HepG2 (cell line): ENCODE measurements at regions not wholly inside any gene's neighbourhood (a gene's known extent, or its start where the extent isn't known, plus 50 kb on each side); places are given as distances from the start of the nearest gene placed in this dataset.

ENCODE experiments used
- ATAC-seq: fragments of 200-7000 bp; cut with Tn5 transposase; 3 replicates; pipeline ENCODE4 v1.9.1; 2020; ENCODE audit warnings: mild to moderate bottlenecking, moderate library complexity
- BruUV-seq: library from RNA; stranded (reverse); fragments of 400-500 nt; replicated peaks from 2 replicates; lab custom pipeline; 2021; lab: Mats Ljungman, UMichigan
- CTCF ChIA-PET: fragments of 300-600 bp; formaldehyde crosslinking; extraction: SDS; loops from one replicate; lab custom pipeline; 2021; ENCODE audit warnings: low total read pairs, inconsistent platforms, low intra/inter-chr PET ratio; lab: Yijun Ruan, JAX
- POLR2A ChIA-PET: fragments of 350-600 bp; sonication (Branson Sonifier 250); formaldehyde crosslinking; loops from one replicate; lab custom pipeline; 2020; ENCODE audit warnings: antibody characterized with exemption, inconsistent platforms; lab: Yijun Ruan, JAX
- DNase-seq: peaks from one replicate; pipeline ENCODE4 v3.0.0-alpha.2; 2015; ENCODE audit warnings: low spot score
- FAIRE-seq: peaks from 3 replicates; lab custom pipeline; 2011; peaks lifted over from hg19 to GRCh38; lab: Jason Lieb, UNC
- H2AFZ ChIP-seq: one replicate; pipeline ENCODE4 v1.6.1; 2011; ENCODE audit warnings: low read length, inconsistent platforms
- H3K27ac ChIP-seq: fragments of 300-600 bp; 3 replicates; pipeline ENCODE4 v1.8.0; 2011; ENCODE audit warnings: mixed run types, mild to moderate bottlenecking, mixed read lengths, low read length, inconsistent platforms; ENCODE audit not compliant: insufficient read depth; ENCODE audit errors: extremely low read length
- H3K27me3 ChIP-seq, 2 experiments: fragments of 200-600 bp in 1 of 2; 2 replicates in 1 of 2; 3 replicates in 1 of 2; pipeline versions ENCODE4 v1.6.0 to v1.8.0; 2011; ENCODE audit warnings: low read length in 2 of 2, mild to moderate bottlenecking in 2 of 2, moderate library complexity in 2 of 2, inconsistent platforms in 1 of 2; ENCODE audit not compliant: insufficient read depth in 2 of 2, control insufficient read depth in 1 of 2
- H3K36me3 ChIP-seq, 2 experiments: fragments of 200-600 bp in 1 of 2; replicated peaks in 1 of 2; 2 replicates in 1 of 2; 3 replicates in 1 of 2; pipeline versions ENCODE4 v1.5.1 to v1.8.0; 2011; ENCODE audit warnings: low read length in 2 of 2, inconsistent platforms in 1 of 2; ENCODE audit not compliant: insufficient read depth in 2 of 2, control insufficient read depth in 1 of 2
- H3K4me1 ChIP-seq: 2 replicates; pipeline ENCODE4 v1.5.1; 2012; ENCODE audit warnings: low read length, inconsistent platforms; ENCODE audit not compliant: insufficient read depth
- H3K4me2 ChIP-seq: 2 replicates; pipeline ENCODE4 v1.6.0; 2011; ENCODE audit warnings: low read depth, low read length, inconsistent platforms
- H3K4me3 ChIP-seq, 3 experiments: fragments of 200-600 bp in 1 of 3; sonication (generic), shearing (Covaris generic) in 1 of 3; replicated peaks in 1 of 3; 2 replicates each; pipeline ENCODE4 v1.5.1; 2011 to 2016; ENCODE audit warnings: low read length in 3 of 3, inconsistent platforms in 2 of 3, low read depth in 2 of 3, mild to moderate bottlenecking in 2 of 3, control low read depth in 1 of 3, mixed read lengths in 1 of 3; ENCODE audit not compliant: insufficient read depth in 1 of 3
- H3K79me2 ChIP-seq: one replicate; pipeline ENCODE4 v1.6.1; 2011; ENCODE audit warnings: low read length, inconsistent platforms; ENCODE audit not compliant: insufficient read depth
- H3K9ac ChIP-seq: 2 replicates; pipeline ENCODE4 v1.6.0; 2011; ENCODE audit warnings: mild to moderate bottlenecking, low read depth, low read length, inconsistent platforms; ENCODE audit not compliant: insufficient read depth
- H3K9me3 ChIP-seq: 2 replicates; pipeline ENCODE4 v1.5.1; 2012; ENCODE audit warnings: mild to moderate bottlenecking, low read length
- H4K20me1 ChIP-seq: 2 replicates; pipeline ENCODE4 v1.6.0; 2011; ENCODE audit warnings: inconsistent platforms, mild to moderate bottlenecking, low read length, moderate library complexity; ENCODE audit not compliant: insufficient read depth
- HIVEP1 ChIP-seq: sonication (generic); formaldehyde crosslinking; IDR thresholded peaks from 2 replicates; pipeline ENCODE4 v1.4.0; 2020; ENCODE audit warnings: mild to moderate bottlenecking, missing genetic modification reagents
- HNF4A ChIP-seq: sonication (generic); formaldehyde crosslinking; IDR thresholded peaks from 2 replicates; pipeline ENCODE4 v1.4.0; 2020; ENCODE audit warnings: missing genetic modification reagents
- HNRNPLL ChIP-seq: fragments of 200-400 bp; formaldehyde crosslinking; IDR thresholded peaks from 2 replicates; pipeline ENCODE4 v1.6.1; 2017; ENCODE audit warnings: mild to moderate bottlenecking, low read depth, low read length; ENCODE audit not compliant: poor library complexity, severe bottlenecking
- IRF2 ChIP-seq: IDR thresholded peaks from 2 replicates; pipeline ENCODE4 v1.6.1; 2018; ENCODE audit warnings: missing genetic modification reagents, missing compliant biosample characterization
- KDM2A ChIP-seq: sonication (generic); formaldehyde crosslinking; IDR thresholded peaks from 2 replicates; pipeline ENCODE4 v1.4.0; 2020; ENCODE audit warnings: low read depth, missing genetic modification reagents, borderline replicate concordance
- MAFF ChIP-seq: IDR thresholded peaks from 2 replicates; pipeline ENCODE4 v1.6.1; 2011; ENCODE audit warnings: low read depth, low read length, improper control_type of control experiment
- MAFK ChIP-seq, 2 experiments: IDR thresholded peaks in 1 of 2; conservative IDR thresholded peaks in 1 of 2; 2 replicates each; pipeline ENCODE4 v1.6.1; 2011; ENCODE audit warnings: improper control_type of control experiment in 2 of 2, low read length in 2 of 2
- MAZ ChIP-seq, 2 experiments: sonication (generic) in 1 of 2; formaldehyde crosslinking in 1 of 2; IDR thresholded peaks; 2 replicates each; pipeline versions ENCODE4 v1.5.0 to v1.6.1; 2012 to 2020; ENCODE audit warnings: low read depth in 2 of 2, mild to moderate bottlenecking in 2 of 2, borderline replicate concordance in 1 of 2, improper control_type of control experiment in 1 of 2, low read length in 1 of 2, missing genetic modification reagents in 1 of 2, moderate library complexity in 1 of 2
- PPARG ChIP-seq: conservative IDR thresholded peaks from 2 replicates; pipeline ENCODE4 v1.6.1; 2016; ENCODE audit warnings: missing biosample characterization, missing genetic modification reagents
- RCOR2 ChIP-seq: IDR thresholded peaks from 2 replicates; pipeline ENCODE4 v1.6.1; 2016; ENCODE audit warnings: missing biosample characterization, missing genetic modification reagents
- TBL1XR1 ChIP-seq: fragments of 150-350 bp; IDR thresholded peaks from 2 replicates; pipeline ENCODE4 v1.6.1; 2014; ENCODE audit warnings: borderline replicate concordance, low read length; ENCODE audit not compliant: partially characterized antibody
- TCF7 ChIP-seq: sonication (generic); IDR thresholded peaks from 2 replicates; pipeline ENCODE4 v1.6.1; 2016; ENCODE audit warnings: antibody characterized with exemption, low read depth
- ZNF33B ChIP-seq: sonication (generic); formaldehyde crosslinking; IDR thresholded peaks from 2 replicates; pipeline ENCODE4 v1.5.1; 2020; ENCODE audit warnings: mild to moderate bottlenecking, missing genetic modification reagents
- ZNF431 ChIP-seq: sonication (generic); formaldehyde crosslinking; IDR thresholded peaks from 2 replicates; pipeline ENCODE4 v1.9.0; 2022; ENCODE audit warnings: missing genetic modification reagents, low read depth, mild to moderate bottlenecking, borderline replicate concordance
- ZNF451 ChIP-seq: sonication (generic); formaldehyde crosslinking; IDR thresholded peaks from 2 replicates; pipeline ENCODE4 v1.5.0; 2020; ENCODE audit warnings: mild to moderate bottlenecking, missing genetic modification reagents
- ZNF546 ChIP-seq: sonication (generic); formaldehyde crosslinking; conservative IDR thresholded peaks from 2 replicates; pipeline ENCODE4 v1.8.1; 2023; ENCODE audit warnings: mild to moderate bottlenecking, missing genetic modification reagents
- ZNF720 ChIP-seq: sonication (generic); formaldehyde crosslinking; IDR thresholded peaks from 2 replicates; pipeline ENCODE4 v1.4.0; 2020; ENCODE audit warnings: missing genetic modification reagents
- in situ Hi-C: cut with HindIII; loops from 2 replicates; pipeline ENCODE4 v1.10.0; 2017; ENCODE audit warnings: low pct_unique_long_range_greater_than_20kb; ENCODE audit not compliant: extremely low pct_ligation_motif_present
- intact Hi-C: fragments of 100-400 bp; cut with micrococcal nuclease; formaldehyde crosslinking; loops from one replicate; pipeline ENCODE4 v1.10.0; 2022; ENCODE audit not compliant: unreplicated experiment
- TF ChIP-seq, protein P1 (sequence below): sonication (generic); formaldehyde crosslinking; IDR thresholded peaks from 2 replicates; pipeline ENCODE4 v1.4.0; 2020; ENCODE audit warnings: missing genetic modification reagents, mild to moderate bottlenecking, borderline replicate concordance
- TF ChIP-seq, protein P2 (sequence below): sonication (generic); formaldehyde crosslinking; IDR thresholded peaks from 2 replicates; pipeline ENCODE4 v1.4.0; 2020; ENCODE audit warnings: missing genetic modification reagents
- TF ChIP-seq, protein P3 (sequence below): sonication (generic); formaldehyde crosslinking; IDR thresholded peaks from 2 replicates; pipeline ENCODE4 v1.5.0; 2020; ENCODE audit warnings: missing genetic modification reagents

DNA sequence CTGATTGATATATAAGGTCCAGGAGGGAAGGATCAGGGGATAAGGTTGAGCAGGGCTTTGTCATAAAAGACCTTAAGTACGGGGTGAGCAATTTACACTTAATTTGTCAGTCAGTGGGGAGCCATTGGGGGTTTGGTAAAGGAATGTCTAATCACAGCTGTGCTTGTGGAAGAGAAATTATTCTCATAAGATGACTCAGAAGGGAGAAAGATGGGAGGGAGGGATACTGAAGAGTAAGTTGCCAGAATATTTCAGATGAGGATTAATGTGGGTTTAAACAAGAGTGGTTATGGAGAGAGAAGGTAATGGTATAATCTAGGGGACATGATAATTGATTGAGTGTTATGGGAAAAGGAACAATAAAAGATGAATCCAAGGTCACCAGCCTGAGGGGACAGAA, 500.1 kb upstream of the CCDC196 start (continued):
- TF ChIP-seq ZNF33B (no peak), ZNF720 (CRISPR knock-in tag) (no peak), PPARG (CRISPR knock-in tag) (no peak), IRF2 (CRISPR knock-in tag) (no peak), ZNF431 (no peak)

DNA sequence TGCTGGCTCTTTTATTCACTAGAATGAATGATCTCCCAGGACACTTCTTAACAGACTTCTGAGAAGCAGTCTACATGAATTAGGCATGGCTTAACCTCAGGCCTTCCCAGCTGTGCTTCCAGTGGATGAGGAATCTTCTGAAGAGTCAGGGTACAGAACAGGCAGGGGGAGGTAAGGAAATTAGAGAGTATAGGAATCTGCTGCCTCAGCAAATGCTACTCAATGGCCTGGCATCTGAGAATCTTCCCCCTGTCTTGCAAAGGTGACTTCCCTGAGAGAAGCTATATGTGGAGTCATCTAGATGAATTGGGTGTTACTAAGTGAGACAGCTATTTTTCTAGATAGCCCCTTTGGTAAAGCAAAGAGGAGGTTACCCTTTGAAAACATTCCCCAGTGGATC, 496.2 kb upstream of the CCDC196 start:
- no peak overlapping the region for H3K27ac ChIP-seq
- no peaks in the 10 kb centered on the region for H3K4me1 ChIP-seq
- no peak for DNase-seq
- intact Hi-C loops = no loop called here
- TF ChIP-seq RCOR2 (no peak), ZNF546 (CRISPR knock-in tag) (no peak), ZNF451 (CRISPR knock-in tag) (no peak), HIVEP1 (CRISPR knock-in tag) (no peak), TBL1XR1 (no peak), HNF4A (no peak), HNRNPLL (no peak), MAFK (conservative IDR thresholded peaks at IDR 0.05 in 1 of 2, IDR thresholded peaks at IDR 0.05 in 1 of 2; ENCODE audit: low read length in 2 of 2) (peak; percentile 78 to 92), TCF7 (no peak), MAFF (peak; percentile 82), MAZ (IDR thresholded peaks at IDR 0.05; ENCODE audit: borderline replicate concordance, low read depth, low read length) (no peak), MAZ (CRISPR knock-in tag; IDR thresholded peaks at IDR 0.05; ENCODE audit: low read depth) (no peak), KDM2A (CRISPR knock-in tag) (no peak)
- TF ChIP-seq, protein P1, sequence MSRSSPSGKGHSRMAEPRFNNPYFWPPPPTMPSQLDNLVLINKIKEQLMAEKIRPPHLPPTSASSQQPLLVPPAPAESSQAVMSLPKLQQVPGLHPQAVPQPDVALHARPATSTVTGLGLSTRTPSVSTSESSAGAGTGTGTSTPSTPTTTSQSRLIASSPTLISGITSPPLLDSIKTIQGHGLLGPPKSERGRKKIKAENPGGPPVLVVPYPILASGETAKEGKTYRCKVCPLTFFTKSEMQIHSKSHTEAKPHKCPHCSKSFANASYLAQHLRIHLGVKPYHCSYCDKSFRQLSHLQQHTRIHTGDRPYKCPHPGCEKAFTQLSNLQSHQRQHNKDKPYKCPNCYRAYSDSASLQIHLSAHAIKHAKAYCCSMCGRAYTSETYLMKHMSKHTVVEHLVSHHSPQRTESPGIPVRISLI (CRISPR knock-in tag) = no peak
- TF ChIP-seq, protein P2, sequence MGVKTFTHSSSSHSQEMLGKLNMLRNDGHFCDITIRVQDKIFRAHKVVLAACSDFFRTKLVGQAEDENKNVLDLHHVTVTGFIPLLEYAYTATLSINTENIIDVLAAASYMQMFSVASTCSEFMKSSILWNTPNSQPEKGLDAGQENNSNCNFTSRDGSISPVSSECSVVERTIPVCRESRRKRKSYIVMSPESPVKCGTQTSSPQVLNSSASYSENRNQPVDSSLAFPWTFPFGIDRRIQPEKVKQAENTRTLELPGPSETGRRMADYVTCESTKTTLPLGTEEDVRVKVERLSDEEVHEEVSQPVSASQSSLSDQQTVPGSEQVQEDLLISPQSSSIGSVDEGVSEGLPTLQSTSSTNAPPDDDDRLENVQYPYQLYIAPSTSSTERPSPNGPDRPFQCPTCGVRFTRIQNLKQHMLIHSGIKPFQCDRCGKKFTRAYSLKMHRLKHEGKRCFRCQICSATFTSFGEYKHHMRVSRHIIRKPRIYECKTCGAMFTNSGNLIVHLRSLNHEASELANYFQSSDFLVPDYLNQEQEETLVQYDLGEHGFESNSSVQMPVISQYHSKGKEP (CRISPR knock-in tag) = no peak
- TF ChIP-seq, protein P3, sequence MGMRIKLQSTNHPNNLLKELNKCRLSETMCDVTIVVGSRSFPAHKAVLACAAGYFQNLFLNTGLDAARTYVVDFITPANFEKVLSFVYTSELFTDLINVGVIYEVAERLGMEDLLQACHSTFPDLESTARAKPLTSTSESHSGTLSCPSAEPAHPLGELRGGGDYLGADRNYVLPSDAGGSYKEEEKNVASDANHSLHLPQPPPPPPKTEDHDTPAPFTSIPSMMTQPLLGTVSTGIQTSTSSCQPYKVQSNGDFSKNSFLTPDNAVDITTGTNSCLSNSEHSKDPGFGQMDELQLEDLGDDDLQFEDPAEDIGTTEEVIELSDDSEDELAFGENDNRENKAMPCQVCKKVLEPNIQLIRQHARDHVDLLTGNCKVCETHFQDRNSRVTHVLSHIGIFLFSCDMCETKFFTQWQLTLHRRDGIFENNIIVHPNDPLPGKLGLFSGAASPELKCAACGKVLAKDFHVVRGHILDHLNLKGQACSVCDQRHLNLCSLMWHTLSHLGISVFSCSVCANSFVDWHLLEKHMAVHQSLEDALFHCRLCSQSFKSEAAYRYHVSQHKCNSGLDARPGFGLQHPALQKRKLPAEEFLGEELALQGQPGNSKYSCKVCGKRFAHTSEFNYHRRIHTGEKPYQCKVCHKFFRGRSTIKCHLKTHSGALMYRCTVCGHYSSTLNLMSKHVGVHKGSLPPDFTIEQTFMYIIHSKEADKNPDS (CRISPR knock-in tag) = no peak
- TF ChIP-seq, all 625 proteins: peak for 2
- no TSS peak for BruUV-seq
- H2AFZ ChIP-seq = no peak overlapping the region
- H3K4me2 ChIP-seq = no peak overlapping the region
- in situ Hi-C loops = no loop called here
- H3K4me3 ChIP-seq = no peak overlapping the region
- ChIA-PET POLR2A (no interaction called here), CTCF (no interaction called here)
- no peaks in the 10 kb centered on the region for H3K9me3 ChIP-seq
- no peaks in the 10 kb centered on the region; a peak in 2 of 5 replicates for H3K27me3 ChIP-seq
- no peak overlapping the region for H3K9ac ChIP-seq
- H3K36me3 ChIP-seq = no peaks in the 10 kb centered on the region
- H4K20me1 ChIP-seq = no peaks in the 10 kb centered on the region
- ATAC-seq = no peak
- H3K79me2 ChIP-seq = no peaks in the 10 kb centered on the region
- FAIRE-seq = no peak
